ENCODE measurements at regions not wholly inside any gene's neighbourhood (a gene's known extent, or its start where the extent isn't known, plus 50 kb on each side); places are given as distances from the start of the nearest gene placed in this dataset.

- WGBS, 4 donors, result 67 to 88% (median 76%) methylated on average over 1 of the region's 1 CpG
- Histone ChIP-seq H3K9me3 (replicated peaks in 1 of 3) (no peaks in the 10 kb centered on the region), H3K27ac (no peak overlapping the region), H3K36me3 (replicated peaks in 1 of 2) (no peaks in the 10 kb centered on the region), H3K27me3 (no peaks in the 10 kb centered on the region), H3K4me3 (no peak overlapping the region), H3K4me1 (replicated peaks in 1 of 2) (no peaks in the 10 kb centered on the region)
- TF ChIP-seq POLR2A (IDR thresholded peaks at IDR 0.05) (no peak), CTCF (IDR thresholded peaks at IDR 0.05) (no peak)
- no peak for DNase-seq
- intact Hi-C loops (cut with DNase I), result no loop called here
Observed at GRCh38 chr9:118271936-118272335, 567.7 kb downstream of the TLR4 start.

- Histone ChIP-seq H3K36me3 (replicated peaks in 1 of 2) (no peaks in the 10 kb centered on the region), H3K4me3 (no peak overlapping the region), H3K27ac (no peak overlapping the region), H3K9me3 (replicated peaks in 1 of 3) (no peaks in the 10 kb centered on the region), H3K27me3 (no peaks in the 10 kb centered on the region), H3K4me1 (replicated peaks in 1 of 2) (no peaks in the 10 kb centered on the region)
- no peak for DNase-seq
- intact Hi-C loops (cut with DNase I), result no loop called here
- no peak for TF ChIP-seq POLR2A (IDR thresholded peaks at IDR 0.05)
- no peak for TF ChIP-seq CTCF (IDR thresholded peaks at IDR 0.05)
Observed at GRCh38 chr9:118273048-118273447, 568.8 kb downstream of the TLR4 start.

- Histone ChIP-seq H3K27me3 (no peaks in the 10 kb centered on the region), H3K36me3 (replicated peaks in 1 of 2) (no peaks in the 10 kb centered on the region), H3K9me3 (replicated peaks in 1 of 3) (no peaks in the 10 kb centered on the region), H3K27ac (no peak overlapping the region), H3K4me1 (replicated peaks in 1 of 2) (no peaks in the 10 kb centered on the region), H3K4me3 (no peak overlapping the region)
- DNase-seq, result no peak
- TF ChIP-seq CTCF (IDR thresholded peaks at IDR 0.05) (no peak), POLR2A (IDR thresholded peaks at IDR 0.05) (no peak)
- 66 to 76% (median 70%) methylated on average over 6 of the region's 6 CpGs for WGBS, 4 donors
- intact Hi-C loops (cut with DNase I), result no loop called here
Observed at GRCh38 chr9:118276784-118277183, 572.6 kb downstream of the TLR4 start.

- peaks cover 0 to 3% (median 0%) of the 10 kb centered on the region in 3 donors for H3K9me3 ChIP-seq (replicated peaks in 1 of 3)
- no peaks in the 10 kb centered on the region for H3K36me3 ChIP-seq (replicated peaks in 1 of 2)
- no peaks in the 10 kb centered on the region for H3K4me1 ChIP-seq (replicated peaks in 1 of 2)
- intact Hi-C loops (cut with DNase I), result no loop called here
- H3K27ac ChIP-seq, result no peak overlapping the region
- DNase-seq, result no peak
- TF ChIP-seq POLR2A (IDR thresholded peaks at IDR 0.05) (no peak), CTCF (IDR thresholded peaks at IDR 0.05) (no peak)
- H3K4me3 ChIP-seq, result no peak overlapping the region
- H3K27me3 ChIP-seq, result no peaks in the 10 kb centered on the region
- 49 to 57% (median 53%) methylated on average over 3 of the region's 3 CpGs for WGBS, 4 donors
Observed at GRCh38 chr9:118281772-118282171, 577.6 kb downstream of the TLR4 start.

Measured in adrenal gland (tissue), 9 donors.